Activated T-cell treated with anti-CD3 and anti-CD28 coated beads for 1 hour (primary cell): ENCODE measurements at regions not wholly inside any gene's neighbourhood (a gene's known extent, or its start where the extent isn't known, plus 50 kb on each side); places are given as distances from the start of the nearest gene placed in this dataset.
A peak's percentile ranks its signal among the peaks of the same experiment; 100 is the strongest.
"Not testable (repeated sequence)": the region's sequence is repeated elsewhere in the genome, so short reads cannot be mapped to it uniquely, and the experiment has no call there.

Experiments used
- DNase-seq: peaks from one replicate; pipeline ENCODE4 v3.0.0-alpha.2; 2020; ENCODE audit warnings: low read depth

DNA sequence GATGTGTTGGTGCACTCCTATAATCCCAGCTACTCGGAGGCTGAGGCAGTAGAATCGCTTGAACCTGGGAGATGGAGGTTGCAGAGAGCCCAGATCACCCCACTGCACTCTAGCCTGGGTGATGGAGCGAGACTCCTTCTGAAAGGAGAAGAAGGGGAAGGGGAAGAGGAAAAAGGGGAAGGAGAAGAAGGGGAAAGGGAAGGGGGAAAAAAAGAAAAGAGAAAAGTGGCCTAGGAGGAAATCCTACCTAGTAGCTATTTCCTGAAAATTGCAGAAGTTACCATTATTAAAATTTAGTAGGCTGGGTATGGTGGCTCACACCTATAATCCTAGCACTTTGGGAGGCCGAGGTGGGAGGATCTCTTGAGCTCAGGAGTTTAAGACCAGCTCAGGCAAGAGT, 67.4 kb downstream of the ARRDC3 start:
- DNase-seq = no peak

- DNase-seq = peak; percentile 57
These were observed 69.1 kb downstream of the ARRDC3 start for GRCh38 chr5:91313757-91314673.

GRCh38 chr5:91312698-91313097, 70.4 kb downstream of the ARRDC3 start:
- no peak for DNase-seq

DNA sequence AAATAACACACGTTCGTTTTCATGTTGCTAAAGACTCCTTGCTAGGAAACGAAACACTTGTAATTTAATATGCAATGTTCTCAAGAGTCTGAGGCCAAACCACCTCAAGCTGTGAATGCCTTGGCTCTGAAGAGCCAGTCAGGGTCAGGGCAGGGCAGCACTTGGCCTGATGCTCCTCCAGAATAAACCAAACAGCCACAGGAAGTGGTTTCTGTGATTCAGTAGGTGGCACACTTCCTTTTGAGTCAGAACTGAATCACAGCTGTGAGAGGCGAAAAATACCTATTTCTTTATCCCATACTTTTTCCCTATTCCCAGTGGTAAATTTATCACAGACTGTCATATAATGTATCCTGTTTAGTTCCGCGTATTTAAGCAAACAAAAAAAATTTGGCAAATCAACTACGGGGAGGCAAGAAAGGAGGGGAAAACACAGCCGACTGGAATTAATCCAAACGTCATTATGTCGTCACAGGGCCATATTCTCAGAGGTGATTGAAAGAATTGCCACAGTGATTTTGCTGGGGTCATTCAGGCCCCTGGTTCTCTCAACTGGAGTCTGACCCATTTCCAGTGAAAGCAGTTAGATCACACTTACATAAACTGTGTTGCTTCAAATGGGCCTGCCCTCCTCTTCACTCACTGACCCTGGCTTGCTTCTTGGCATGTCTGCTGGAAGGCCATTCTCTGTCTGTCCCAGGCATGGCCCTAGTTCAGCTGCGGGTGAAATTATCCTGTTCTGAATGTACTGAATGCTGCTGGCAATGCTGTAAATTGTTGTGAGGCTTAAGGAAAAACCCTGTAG, 71.2 kb downstream of the ARRDC3 start:
- peak; percentile 41 for DNase-seq

DNA sequence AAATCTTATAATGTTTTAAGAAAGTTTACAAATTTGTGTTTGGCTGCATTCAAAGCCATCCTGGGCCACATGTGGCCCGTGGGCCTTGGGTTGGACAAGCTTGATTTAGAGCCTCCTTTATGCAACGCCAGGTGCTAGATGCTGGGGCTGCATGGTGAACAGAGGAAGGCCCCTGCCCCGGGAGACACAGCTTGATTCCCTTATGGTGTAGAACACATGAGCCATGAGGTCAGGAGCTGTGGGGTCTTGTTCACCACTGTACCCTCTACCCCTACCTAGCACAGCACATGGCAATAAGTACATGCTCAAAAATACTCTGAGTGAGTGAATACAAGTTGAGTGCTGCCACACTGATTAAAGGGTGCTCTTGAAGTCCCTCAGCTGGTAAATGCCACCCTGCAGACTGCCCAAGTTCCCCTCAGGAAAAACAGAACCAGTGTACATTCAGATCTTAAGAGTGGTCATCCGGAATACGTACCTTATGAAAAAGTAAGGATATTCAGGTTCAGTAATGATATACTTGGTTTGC, 71.9 kb downstream of the ARRDC3 start:
- DNase-seq = no peak

GRCh38 chr5:91308157-91308556, 75.0 kb downstream of the ARRDC3 start:
- DNase-seq = not testable (repeated sequence)

DNA sequence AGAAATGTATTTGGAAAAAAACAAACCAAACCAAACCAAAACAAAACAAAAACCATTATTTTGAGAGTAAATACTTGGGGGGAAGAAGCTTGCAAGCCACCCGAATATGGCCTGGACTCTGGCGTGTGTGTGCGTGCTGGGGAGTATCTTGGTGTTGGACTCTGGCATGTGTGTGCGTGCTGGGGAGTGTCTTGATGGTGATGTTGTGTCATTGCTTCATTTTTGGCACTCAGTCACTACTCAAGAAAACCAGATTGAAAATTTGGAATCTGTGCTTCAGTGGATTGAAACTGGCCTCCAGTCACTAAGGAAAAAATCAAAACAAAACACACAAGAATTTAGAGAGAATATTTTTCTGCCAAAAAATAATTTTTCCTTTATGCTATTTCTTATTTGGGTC, 76.1 kb downstream of the ARRDC3 start:
- DNase-seq = no peak

GRCh38 chr5:91306497-91306896, 76.6 kb downstream of the ARRDC3 start:
- DNase-seq = no peak

DNA sequence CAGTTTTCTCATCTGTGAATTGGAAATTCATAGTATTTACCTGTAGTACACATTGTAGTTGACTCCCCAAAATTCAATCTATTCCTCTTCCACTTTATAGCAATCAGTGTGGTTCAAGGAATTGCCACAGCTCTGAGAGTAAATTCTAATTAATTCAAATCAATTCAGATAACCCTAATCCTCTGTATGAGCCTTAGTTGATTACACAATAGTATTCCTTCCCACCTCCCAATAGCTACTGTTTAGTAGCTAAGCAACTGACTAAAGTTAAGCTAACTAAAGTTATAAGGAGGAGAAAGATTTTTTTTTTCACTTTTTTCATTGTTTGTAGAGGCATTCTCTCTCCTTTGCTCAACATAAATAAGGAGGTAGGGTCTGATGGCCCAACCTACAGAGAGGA, 77.5 kb downstream of the ARRDC3 start:
- no peak for DNase-seq

DNA sequence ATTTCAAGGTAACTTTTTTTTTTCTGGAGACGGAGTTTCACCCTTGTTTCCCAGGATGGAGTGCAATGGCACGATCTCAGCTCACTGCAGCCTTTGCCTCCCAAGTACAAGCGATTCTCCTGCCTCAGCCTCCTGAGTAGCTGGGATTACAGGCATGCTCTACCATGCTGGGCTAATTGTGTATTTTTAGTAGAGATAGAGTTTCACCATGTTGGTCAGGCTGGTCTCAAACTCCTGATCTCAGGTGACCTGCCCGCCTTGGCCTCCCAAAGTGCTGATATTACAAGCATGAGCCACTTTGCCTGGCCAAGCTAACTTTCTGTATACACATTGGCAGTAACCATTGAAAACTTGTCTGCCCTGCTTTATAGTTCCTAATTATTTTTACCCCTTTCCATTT, 79.1 kb downstream of the ARRDC3 start:
- DNase-seq = not testable (repeated sequence)

GRCh38 chr5:91302958-91303357, 80.2 kb downstream of the ARRDC3 start:
- no peak for DNase-seq

- DNase-seq = no peak
These were observed 80.8 kb downstream of the ARRDC3 start for GRCh38 chr5:91302305-91302704.

GRCh38 chr5:91301106-91301846, 81.8 kb downstream of the ARRDC3 start:
- DNase-seq = no peak

DNA sequence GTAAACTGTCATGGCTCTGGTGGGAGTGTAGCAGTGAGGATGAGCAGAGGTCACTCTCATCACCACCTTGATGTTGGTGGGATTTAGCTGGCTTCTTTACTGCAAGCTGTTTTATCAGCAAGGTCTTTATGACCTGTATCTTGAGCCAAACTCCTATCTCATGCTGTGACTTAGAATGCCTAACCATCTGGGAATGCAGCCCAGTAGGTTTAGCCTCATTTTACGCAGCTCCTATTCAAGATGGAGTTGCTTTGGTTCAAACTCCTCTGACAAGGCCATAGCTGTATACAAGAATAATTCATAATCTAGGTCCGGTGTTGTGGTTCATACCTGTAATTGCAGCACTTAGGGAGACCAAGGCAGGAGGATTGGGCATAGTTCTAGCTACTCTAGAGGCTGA, 85.1 kb downstream of the ARRDC3 start:
- DNase-seq = no peak

DNA sequence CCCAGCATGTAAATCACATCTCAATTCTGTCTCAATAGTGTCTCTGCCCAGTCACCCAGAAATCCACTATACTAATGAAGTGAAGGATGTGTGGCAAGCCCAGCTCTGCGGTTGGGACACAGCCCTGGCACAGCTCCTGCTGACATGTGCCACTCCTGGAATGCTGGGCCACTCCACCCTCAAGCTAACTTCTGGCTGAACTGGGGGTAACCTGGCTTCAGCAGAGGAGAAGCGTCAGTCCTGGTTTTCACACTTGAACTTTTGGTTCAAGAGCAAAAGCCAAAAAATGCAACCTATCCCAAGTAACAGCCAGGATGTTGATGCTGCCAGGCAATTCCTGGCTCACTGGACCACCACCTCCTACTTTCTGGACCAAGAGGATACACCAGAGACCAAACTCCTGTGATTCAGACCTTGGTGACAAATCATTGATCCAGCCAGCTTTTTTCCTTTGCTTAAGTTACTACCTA, 86.4 kb downstream of the ARRDC3 start:
- DNase-seq = no peak

GRCh38 chr5:91296102-91296501, 87.0 kb downstream of the ARRDC3 start:
- DNase-seq = not testable (repeated sequence)

GRCh38 chr5:91293131-91293530, 90.0 kb downstream of the ARRDC3 start:
- no peak for DNase-seq

DNA sequence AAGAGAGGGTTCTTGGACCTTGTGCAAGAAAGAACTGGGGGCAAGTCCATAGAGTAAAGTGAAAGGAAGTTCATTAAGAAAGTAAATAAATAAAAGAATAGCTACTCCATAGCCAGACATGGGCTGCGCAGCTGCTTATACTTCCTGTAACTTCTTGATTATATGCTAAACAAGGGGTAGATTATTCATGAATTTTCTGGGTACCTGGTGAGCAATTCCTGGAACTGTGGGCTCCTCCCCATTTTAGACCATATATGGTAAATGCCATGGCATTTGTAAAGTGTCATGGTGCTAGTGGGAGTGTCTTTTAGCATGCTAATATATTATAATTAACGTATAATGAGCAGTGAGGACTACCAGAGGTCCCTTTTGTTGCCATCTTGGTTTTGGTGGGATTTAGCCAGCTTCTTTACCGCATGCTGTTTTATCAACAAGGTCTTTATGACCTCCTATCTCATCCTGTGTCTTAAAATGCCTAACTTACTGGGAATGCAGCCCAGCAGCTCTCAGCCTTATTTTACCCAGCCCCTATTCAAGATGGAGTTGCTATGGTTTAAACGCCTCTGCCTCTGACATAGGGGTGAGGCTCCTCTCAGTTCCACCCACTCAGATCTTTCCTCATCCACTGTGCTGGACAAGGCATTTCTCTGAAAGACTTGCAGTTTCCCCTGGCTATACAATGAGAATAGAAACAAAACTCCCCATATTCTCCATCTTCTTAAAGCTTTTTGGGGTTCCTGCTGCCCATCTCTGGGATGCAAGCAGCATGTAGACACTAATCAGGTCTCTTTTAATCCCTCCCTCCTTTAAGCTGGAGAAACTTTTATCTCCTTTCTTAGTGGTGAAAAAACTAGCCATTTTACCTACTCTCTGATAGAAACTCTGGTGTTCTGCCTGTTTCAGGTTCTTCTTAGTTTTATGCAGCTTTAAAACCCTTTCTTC, 91.2 kb downstream of the ARRDC3 start:
- DNase-seq = no peak

GRCh38 chr5:91288118-91288916, 94.8 kb downstream of the ARRDC3 start:
- DNase-seq = no peak

- DNase-seq = not testable (repeated sequence)
These were observed 98.1 kb downstream of the ARRDC3 start for GRCh38 chr5:91285062-91285461.
